AG04450 (cell line): ENCODE measurements at regions not wholly inside any gene's neighbourhood (a gene's known extent, or its start where the extent isn't known, plus 50 kb on each side); places are given as distances from the start of the nearest gene placed in this dataset.

Experiments
- CTCF ChIA-PET: fragments of 300-600, 350-600 bp; formaldehyde crosslinking; extraction: SDS; loops from one replicate; lab custom pipeline; 2022; ENCODE audit warnings: antibody characterized with exemption, inconsistent platforms; lab: Charles Lee
- POLR2A ChIA-PET: fragments of 350-600 bp; formaldehyde crosslinking; extraction: SDS; loops from one replicate; lab custom pipeline; 2021; ENCODE audit warnings: antibody characterized with exemption, inconsistent platforms; lab: Yijun Ruan, JAX
- DNase-seq: peaks from one replicate; pipeline ENCODE4 v3.0.0-alpha.2; 2011; ENCODE audit warnings: low read depth, low spot score
- H3K27ac ChIP-seq: one replicate; pipeline ENCODE4 v1.5.1; 2012; ENCODE audit warnings: low read depth, low read length, control low read depth
- H3K27me3 ChIP-seq: one replicate; pipeline ENCODE4 v1.6.0; 2012; ENCODE audit warnings: low read length; ENCODE audit not compliant: control insufficient read depth, insufficient read depth
- H3K4me3 ChIP-seq: 2 replicates; pipeline ENCODE4 v1.5.1; 2011; ENCODE audit warnings: mild to moderate bottlenecking, low read depth, low read length, control low read depth
- H3K9me3 ChIP-seq: 2 replicates; pipeline ENCODE4 v1.5.1; 2012; ENCODE audit warnings: low read length; ENCODE audit not compliant: control insufficient read depth, insufficient read depth
- CTCF ChIP-seq: IDR thresholded peaks from 2 replicates; pipeline ENCODE4 v1.5.1; 2011; ENCODE audit warnings: low read depth, low read length, control low read depth, inconsistent platforms

- no peak for TF ChIP-seq CTCF
- Histone ChIP-seq H3K27ac (no peak overlapping the region), H3K4me3 (no peak overlapping the region), H3K27me3 (peaks cover 7% of the 10 kb centered on the region), H3K9me3 (no peaks in the 10 kb centered on the region)
- DNase-seq = no peak
- ChIA-PET POLR2A (no interaction called here), CTCF (no interaction called here)
These were observed 254.6 kb upstream of the SLC24A2 start for GRCh38 chr9:20043461-20043860.

- Histone ChIP-seq H3K4me3 (no peak overlapping the region), H3K9me3 (no peaks in the 10 kb centered on the region), H3K27me3 (peaks cover 7% of the 10 kb centered on the region), H3K27ac (no peak overlapping the region)
- no peak for TF ChIP-seq CTCF
- ChIA-PET CTCF (no interaction called here), POLR2A (no interaction called here)
- no peak for DNase-seq
These were observed 254.2 kb upstream of the SLC24A2 start for GRCh38 chr9:20043035-20043434.

GRCh38 chr9:20042128-20042711 is 253.4 kb upstream of the SLC24A2 start:
- TF ChIP-seq CTCF = no peak
- ChIA-PET CTCF (no interaction called here), POLR2A (no interaction called here)
- no peak overlapping the region for H3K27ac ChIP-seq
- no peak for DNase-seq
- H3K9me3 ChIP-seq = no peaks in the 10 kb centered on the region
- peaks cover 7% of the 10 kb centered on the region for H3K27me3 ChIP-seq
- H3K4me3 ChIP-seq = no peak overlapping the region

- CTCF ChIA-PET = no interaction called here
- no peak for DNase-seq
- Histone ChIP-seq H3K4me3 (no peak overlapping the region), H3K27ac (peak overlapping the region; percentile 11), H3K9me3 (no peaks in the 10 kb centered on the region), H3K27me3 (peaks cover 7% of the 10 kb centered on the region)
- POLR2A ChIA-PET = no interaction called here
- no peak for TF ChIP-seq CTCF
These were observed 252.9 kb upstream of the SLC24A2 start for GRCh38 chr9:20041697-20042081.

- peaks cover 7% of the 10 kb centered on the region for H3K27me3 ChIP-seq
- CTCF ChIA-PET = no interaction called here
- POLR2A ChIA-PET = no interaction called here
These were observed 252.3 kb upstream of the SLC24A2 start for GRCh38 chr9:20040991-20041696.

More at GRCh38 chr9:20040991-20041696, 252.3 kb upstream of the SLC24A2 start:
- DNase-seq = no peak
- no peaks in the 10 kb centered on the region for H3K9me3 ChIP-seq
- no peak overlapping the region for H3K4me3 ChIP-seq
- peak overlapping the region; percentile 11 for H3K27ac ChIP-seq
- TF ChIP-seq CTCF = no peak
